Keratinocyte (primary cell): ENCODE measurements at regions not wholly inside any gene's neighbourhood (a gene's known extent, or its start where the extent isn't known, plus 50 kb on each side); places are given as distances from the start of the nearest gene placed in this dataset.

Experiments
- DNase-seq: peaks from one replicate; pipeline ENCODE4 v3.0.0-alpha.2; 2011; ENCODE audit warnings: low read depth, missing footprints, low spot score
- FAIRE-seq: peaks from 2 replicates; lab custom pipeline; 2011; peaks lifted over from hg19 to GRCh38; lab: Jason Lieb, UNC
- H2AFZ ChIP-seq: 2 replicates; pipeline ENCODE4 v1.6.0; 2012; ENCODE audit warnings: low read length, control low read depth, inconsistent platforms; ENCODE audit not compliant: control insufficient read depth
- H3K27ac ChIP-seq: 2 replicates; pipeline ENCODE4 v1.5.1; 2011; ENCODE audit warnings: low read length; ENCODE audit not compliant: control insufficient read depth, insufficient read depth
- H3K27me3 ChIP-seq: 3 replicates; pipeline ENCODE4 v1.6.0; 2011; ENCODE audit warnings: low read length; ENCODE audit not compliant: control insufficient read depth, insufficient read depth; ENCODE audit errors: extremely low read depth
- H3K36me3 ChIP-seq, 2 experiments: 2 replicates in 1 of 2; 3 replicates in 1 of 2; pipeline ENCODE4 v1.5.1; 2011; ENCODE audit warnings: low read length in 2 of 2, mild to moderate bottlenecking in 1 of 2; ENCODE audit not compliant: control insufficient read depth in 2 of 2, insufficient read depth in 2 of 2; ENCODE audit errors: extremely low read depth in 1 of 2
- H3K4me1 ChIP-seq: 3 replicates; pipeline ENCODE4 v1.5.1; 2011; ENCODE audit warnings: low read length; ENCODE audit not compliant: control insufficient read depth, insufficient read depth; ENCODE audit errors: extremely low read depth
- H3K4me2 ChIP-seq: 3 replicates; pipeline ENCODE4 v1.6.0; 2011; ENCODE audit warnings: low read depth, low read length; ENCODE audit not compliant: control insufficient read depth, insufficient read depth; ENCODE audit errors: extremely low read depth
- H3K4me3 ChIP-seq, 3 experiments: fragments of 200-600 bp in 1 of 3; sonication (generic) in 1 of 3; 2 replicates in 2 of 3; 3 replicates in 1 of 3; pipeline ENCODE4 v1.5.1; 2011 to 2016; ENCODE audit warnings: low read length in 3 of 3, mild to moderate bottlenecking in 3 of 3, control low read depth in 2 of 3, inconsistent platforms in 1 of 3, low read depth in 1 of 3, mixed read lengths in 1 of 3, mixed run types in 1 of 3, moderate library complexity in 1 of 3; ENCODE audit not compliant: control insufficient read depth in 2 of 3, insufficient read depth in 2 of 3; ENCODE audit errors: extremely low read depth in 1 of 3
- H3K79me2 ChIP-seq: 2 replicates; pipeline ENCODE4 v1.6.0; 2012; ENCODE audit warnings: low read length; ENCODE audit not compliant: control insufficient read depth, insufficient read depth
- H3K9ac ChIP-seq: 3 replicates; pipeline ENCODE4 v1.6.0; 2011; ENCODE audit warnings: low read length; ENCODE audit not compliant: control insufficient read depth, insufficient read depth; ENCODE audit errors: extremely low read depth
- H3K9me1 ChIP-seq: 3 replicates; pipeline ENCODE4 v1.6.0; 2011; ENCODE audit warnings: low read length; ENCODE audit not compliant: control insufficient read depth, insufficient read depth; ENCODE audit errors: extremely low read depth
- H3K9me3 ChIP-seq: 2 replicates; pipeline ENCODE4 v1.5.1; 2012; ENCODE audit warnings: low read depth, low read length; ENCODE audit not compliant: control insufficient read depth
- H4K20me1 ChIP-seq: 3 replicates; pipeline ENCODE4 v1.6.0; 2011; ENCODE audit warnings: low read length; ENCODE audit not compliant: control insufficient read depth, insufficient read depth; ENCODE audit errors: extremely low read depth
- CTCF ChIP-seq, 3 experiments: IDR thresholded peaks in 1 of 3; conservative IDR thresholded peaks in 1 of 3; optimal IDR thresholded peaks in 1 of 3; 2 replicates in 2 of 3; 3 replicates in 1 of 3; pipeline versions ENCODE3 to v1.5.1; 2011; ENCODE audit warnings: low read length in 3 of 3, mild to moderate bottlenecking in 3 of 3, moderate library complexity in 2 of 3, control low read depth in 1 of 3, inconsistent platforms in 1 of 3; ENCODE audit not compliant: insufficient read depth in 2 of 3; ENCODE audit errors: extremely low read depth in 1 of 3
- EZH2 ChIP-seq: IDR thresholded peaks from one replicate; pipeline ENCODE4 v1.6.1; 2012; ENCODE audit warnings: inconsistent platforms, mild to moderate bottlenecking, low read length, moderate library complexity
- dilution Hi-C: fragments of 300-500 bp; cut with MboI; formaldehyde crosslinking; loops from one replicate; pipeline ENCODE4 v1.7.0; 2020; ENCODE audit warnings: low sequenced_read_pairs; ENCODE audit not compliant: extremely low pct_ligation_motif_present

- no peaks in the 10 kb centered on the region for H3K4me1 ChIP-seq
- TF ChIP-seq EZH2 (no peak), CTCF (optimal IDR thresholded peaks at IDR 0.05 in 1 of 3, IDR thresholded peaks at IDR 0.05 in 1 of 3, conservative IDR thresholded peaks at IDR 0.05 in 1 of 3; ENCODE audit: extremely low read depth in 1 of 3, insufficient read depth in 2 of 3, low read length in 3 of 3) (no peak)
- no peak overlapping the region for H3K4me3 ChIP-seq
- no peak overlapping the region for H3K9ac ChIP-seq
- H3K27me3 ChIP-seq, result no peaks in the 10 kb centered on the region
- no peak overlapping the region for H3K4me2 ChIP-seq
- no peaks in the 10 kb centered on the region for H3K9me1 ChIP-seq
- H3K79me2 ChIP-seq, result no peaks in the 10 kb centered on the region
- no peak overlapping the region for H2AFZ ChIP-seq
- H4K20me1 ChIP-seq, result no peaks in the 10 kb centered on the region
- dilution Hi-C loops, result no loop called here
- DNase-seq, result no peak
- no peak for FAIRE-seq
- H3K36me3 ChIP-seq, result no peaks in the 10 kb centered on the region
- H3K27ac ChIP-seq, result no peak overlapping the region
- no peaks in the 10 kb centered on the region for H3K9me3 ChIP-seq
Measured at GRCh38 chr1:187624812-187625545, 796.2 kb downstream of the PLA2G4A start.

GRCh38 chr1:187626056-187626455, 797.3 kb downstream of the PLA2G4A start:
- no peaks in the 10 kb centered on the region for H3K79me2 ChIP-seq
- H3K9me1 ChIP-seq, result no peaks in the 10 kb centered on the region
- DNase-seq, result no peak
- no peak overlapping the region for H3K27ac ChIP-seq
- no peaks in the 10 kb centered on the region for H3K9me3 ChIP-seq
- H3K36me3 ChIP-seq, result no peaks in the 10 kb centered on the region
- TF ChIP-seq EZH2 (no peak), CTCF (optimal IDR thresholded peaks at IDR 0.05 in 1 of 3, IDR thresholded peaks at IDR 0.05 in 1 of 3, conservative IDR thresholded peaks at IDR 0.05 in 1 of 3; ENCODE audit: extremely low read depth in 1 of 3, insufficient read depth in 2 of 3, low read length in 3 of 3) (no peak)
- H3K27me3 ChIP-seq, result no peaks in the 10 kb centered on the region
- H2AFZ ChIP-seq, result peak overlapping the region; percentile 61
- dilution Hi-C loops, result no loop called here
- H4K20me1 ChIP-seq, result no peaks in the 10 kb centered on the region
- H3K4me3 ChIP-seq, result no peak overlapping the region
- H3K9ac ChIP-seq, result no peak overlapping the region
- no peak overlapping the region for H3K4me2 ChIP-seq
- no peaks in the 10 kb centered on the region for H3K4me1 ChIP-seq
- no peak for FAIRE-seq
